ENCODE measurements at regions not wholly inside any gene's neighbourhood (a gene's known extent, or its start where the extent isn't known, plus 50 kb on each side); places are given as distances from the start of the nearest gene placed in this dataset.

DNA sequence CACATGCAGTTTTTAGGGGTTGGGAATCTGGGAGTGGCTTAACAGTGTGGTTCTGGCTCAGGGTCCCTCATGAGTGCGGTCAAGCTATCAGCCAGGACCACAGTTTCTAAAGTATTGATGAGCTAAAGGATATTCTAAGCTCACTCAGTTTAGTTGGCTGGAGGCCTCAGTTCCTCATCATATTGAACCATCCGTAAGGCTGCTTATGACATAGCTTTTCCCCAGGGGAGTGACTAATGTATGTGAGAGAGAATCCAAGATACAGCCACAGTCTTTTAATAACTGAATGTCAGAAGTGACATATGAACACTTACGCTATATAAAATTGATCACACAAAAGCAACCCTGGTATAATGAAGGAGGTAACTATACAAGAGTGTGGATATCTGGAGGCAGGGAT lies 245.3 kb downstream of the POLR1F start:
- TF ChIP-seq, protein P1, sequence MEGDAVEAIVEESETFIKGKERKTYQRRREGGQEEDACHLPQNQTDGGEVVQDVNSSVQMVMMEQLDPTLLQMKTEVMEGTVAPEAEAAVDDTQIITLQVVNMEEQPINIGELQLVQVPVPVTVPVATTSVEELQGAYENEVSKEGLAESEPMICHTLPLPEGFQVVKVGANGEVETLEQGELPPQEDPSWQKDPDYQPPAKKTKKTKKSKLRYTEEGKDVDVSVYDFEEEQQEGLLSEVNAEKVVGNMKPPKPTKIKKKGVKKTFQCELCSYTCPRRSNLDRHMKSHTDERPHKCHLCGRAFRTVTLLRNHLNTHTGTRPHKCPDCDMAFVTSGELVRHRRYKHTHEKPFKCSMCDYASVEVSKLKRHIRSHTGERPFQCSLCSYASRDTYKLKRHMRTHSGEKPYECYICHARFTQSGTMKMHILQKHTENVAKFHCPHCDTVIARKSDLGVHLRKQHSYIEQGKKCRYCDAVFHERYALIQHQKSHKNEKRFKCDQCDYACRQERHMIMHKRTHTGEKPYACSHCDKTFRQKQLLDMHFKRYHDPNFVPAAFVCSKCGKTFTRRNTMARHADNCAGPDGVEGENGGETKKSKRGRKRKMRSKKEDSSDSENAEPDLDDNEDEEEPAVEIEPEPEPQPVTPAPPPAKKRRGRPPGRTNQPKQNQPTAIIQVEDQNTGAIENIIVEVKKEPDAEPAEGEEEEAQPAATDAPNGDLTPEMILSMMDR (IDR thresholded peaks at IDR 0.05) = no peak
- no peak for TF ChIP-seq EZH2 (IDR thresholded peaks at IDR 0.05; ENCODE audit: borderline replicate concordance, insufficient read depth, low read depth, low read length, poor library complexity, severe bottlenecking)

Measured in B cell (primary cell).